Upper lobe of right lung (tissue), 1 donor: ENCODE measurements at regions not wholly inside any gene's neighbourhood (a gene's known extent, or its start where the extent isn't known, plus 50 kb on each side); places are given as distances from the start of the nearest gene placed in this dataset.
A peak's percentile ranks its signal among the peaks of the same experiment; 100 is the strongest.

ENCODE experiments used
- ATAC-seq: fragments of 200-7000 bp; cut with Tn5 transposase; one replicate; pipeline ENCODE4 v1.9.1; 2020; ENCODE audit warnings: mild to moderate bottlenecking, moderate library complexity
- DNase-seq: peaks from one replicate; pipeline ENCODE4 v3.0.0-alpha.2; 2020
- H3K27ac ChIP-seq: fragments of 200-600 bp; one replicate; pipeline ENCODE4 v1.8.0; 2022
- H3K27me3 ChIP-seq: fragments of 200-600 bp; one replicate; pipeline ENCODE4 v1.8.0; 2022; ENCODE audit warnings: mild to moderate bottlenecking
- H3K36me3 ChIP-seq: fragments of 200-600 bp; one replicate; pipeline ENCODE4 v1.8.0; 2022
- H3K4me1 ChIP-seq: fragments of 200-600 bp; one replicate; pipeline ENCODE4 v1.8.0; 2022
- H3K4me3 ChIP-seq: fragments of 200-600 bp; one replicate; pipeline ENCODE4 v1.8.0; 2022; ENCODE audit warnings: mild to moderate bottlenecking
- H3K9me3 ChIP-seq: fragments of 200-600 bp; one replicate; pipeline ENCODE4 v1.8.0; 2022
- intact Hi-C: fragments of 100-400 bp; cut with DNase I; formaldehyde crosslinking; loops from one replicate; pipeline ENCODE4 v1.11.0; 2022
- TF ChIP-seq, protein P1 (sequence below): fragments of 200-600 bp; IDR thresholded peaks from one replicate; pipeline ENCODE4 v1.8.0; 2022; ENCODE audit warnings: antibody characterized with exemption
- donor health status: DM: no; HTN: yes; CAD: no; lungs with severe emphysema.

DNA sequence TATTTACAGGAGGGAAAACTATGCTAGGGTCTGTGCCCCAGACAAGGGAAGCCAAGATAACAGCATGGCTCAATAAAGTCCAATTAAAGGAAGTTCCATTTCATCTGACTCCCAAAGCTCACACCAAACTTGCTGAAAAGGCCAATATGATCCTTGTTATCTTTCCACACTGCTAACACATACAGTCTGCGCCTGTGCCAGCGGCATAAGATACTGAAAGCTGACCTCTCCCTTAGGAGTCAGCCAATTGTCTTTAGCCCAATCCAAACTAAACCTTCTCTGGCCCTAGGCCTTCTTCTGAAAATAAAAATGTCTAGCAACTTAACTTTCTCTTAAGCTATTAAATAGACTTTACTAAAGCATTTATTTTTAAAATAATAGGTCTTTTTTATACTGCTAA, 179.0 kb upstream of the PLD5 start:
- TF ChIP-seq, protein P1, sequence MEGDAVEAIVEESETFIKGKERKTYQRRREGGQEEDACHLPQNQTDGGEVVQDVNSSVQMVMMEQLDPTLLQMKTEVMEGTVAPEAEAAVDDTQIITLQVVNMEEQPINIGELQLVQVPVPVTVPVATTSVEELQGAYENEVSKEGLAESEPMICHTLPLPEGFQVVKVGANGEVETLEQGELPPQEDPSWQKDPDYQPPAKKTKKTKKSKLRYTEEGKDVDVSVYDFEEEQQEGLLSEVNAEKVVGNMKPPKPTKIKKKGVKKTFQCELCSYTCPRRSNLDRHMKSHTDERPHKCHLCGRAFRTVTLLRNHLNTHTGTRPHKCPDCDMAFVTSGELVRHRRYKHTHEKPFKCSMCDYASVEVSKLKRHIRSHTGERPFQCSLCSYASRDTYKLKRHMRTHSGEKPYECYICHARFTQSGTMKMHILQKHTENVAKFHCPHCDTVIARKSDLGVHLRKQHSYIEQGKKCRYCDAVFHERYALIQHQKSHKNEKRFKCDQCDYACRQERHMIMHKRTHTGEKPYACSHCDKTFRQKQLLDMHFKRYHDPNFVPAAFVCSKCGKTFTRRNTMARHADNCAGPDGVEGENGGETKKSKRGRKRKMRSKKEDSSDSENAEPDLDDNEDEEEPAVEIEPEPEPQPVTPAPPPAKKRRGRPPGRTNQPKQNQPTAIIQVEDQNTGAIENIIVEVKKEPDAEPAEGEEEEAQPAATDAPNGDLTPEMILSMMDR, result no peak
- intact Hi-C loops, result no loop called here
- Histone ChIP-seq H3K9me3 (no peaks in the 10 kb centered on the region), H3K27me3 (no peaks in the 10 kb centered on the region), H3K36me3 (no peaks in the 10 kb centered on the region), H3K27ac (no peak overlapping the region), H3K4me3 (no peak overlapping the region), H3K4me1 (no peaks in the 10 kb centered on the region)
- DNase-seq (no peak), ATAC-seq (no peak)

DNA sequence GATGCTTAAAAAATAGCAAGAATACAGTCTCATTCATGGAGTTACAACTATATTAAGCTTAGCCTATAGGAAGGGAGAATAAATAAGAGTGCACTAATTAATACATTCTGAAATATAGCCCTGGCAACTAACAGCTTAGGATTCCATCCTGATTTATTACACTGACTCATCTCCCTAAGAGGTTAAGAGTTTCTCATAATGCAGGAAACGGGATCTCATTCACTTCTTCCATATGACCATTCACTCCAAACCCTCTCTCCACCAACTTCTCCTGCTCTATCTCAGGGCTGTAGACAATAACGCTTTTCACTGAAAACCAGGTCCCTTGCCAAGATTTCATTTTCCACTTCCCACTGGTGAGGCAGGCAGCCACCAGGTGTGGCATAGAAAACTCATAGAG, 168.5 kb upstream of the PLD5 start:
- Histone ChIP-seq H3K4me3 (no peak overlapping the region), H3K9me3 (no peaks in the 10 kb centered on the region), H3K27me3 (no peaks in the 10 kb centered on the region), H3K36me3 (no peaks in the 10 kb centered on the region), H3K27ac (no peak overlapping the region), H3K4me1 (no peaks in the 10 kb centered on the region)
- DNase-seq (no peak), ATAC-seq (no peak)
- TF ChIP-seq, protein P1, result no peak
- intact Hi-C loops, result no loop called here

DNA sequence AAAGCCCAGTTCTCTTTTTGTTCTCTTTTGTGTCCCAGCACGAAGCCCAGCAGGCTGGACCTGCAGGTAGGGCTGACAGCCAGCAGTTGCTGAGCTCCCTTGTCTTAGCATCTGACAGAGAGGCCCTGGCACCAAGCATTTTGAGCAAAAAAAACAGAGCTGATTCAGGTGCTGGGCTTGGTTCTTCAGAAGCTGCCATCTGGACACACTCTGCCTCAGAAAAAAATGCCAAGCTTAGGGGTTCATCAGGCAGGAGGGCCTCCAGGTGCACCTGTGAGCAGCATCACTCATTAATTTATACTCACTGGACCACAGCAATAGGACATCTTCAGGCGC, 167.1 kb upstream of the PLD5 start:
- no peaks in the 10 kb centered on the region for H3K36me3 ChIP-seq
- intact Hi-C loops, result no loop called here
- no peak for DNase-seq

DNA sequence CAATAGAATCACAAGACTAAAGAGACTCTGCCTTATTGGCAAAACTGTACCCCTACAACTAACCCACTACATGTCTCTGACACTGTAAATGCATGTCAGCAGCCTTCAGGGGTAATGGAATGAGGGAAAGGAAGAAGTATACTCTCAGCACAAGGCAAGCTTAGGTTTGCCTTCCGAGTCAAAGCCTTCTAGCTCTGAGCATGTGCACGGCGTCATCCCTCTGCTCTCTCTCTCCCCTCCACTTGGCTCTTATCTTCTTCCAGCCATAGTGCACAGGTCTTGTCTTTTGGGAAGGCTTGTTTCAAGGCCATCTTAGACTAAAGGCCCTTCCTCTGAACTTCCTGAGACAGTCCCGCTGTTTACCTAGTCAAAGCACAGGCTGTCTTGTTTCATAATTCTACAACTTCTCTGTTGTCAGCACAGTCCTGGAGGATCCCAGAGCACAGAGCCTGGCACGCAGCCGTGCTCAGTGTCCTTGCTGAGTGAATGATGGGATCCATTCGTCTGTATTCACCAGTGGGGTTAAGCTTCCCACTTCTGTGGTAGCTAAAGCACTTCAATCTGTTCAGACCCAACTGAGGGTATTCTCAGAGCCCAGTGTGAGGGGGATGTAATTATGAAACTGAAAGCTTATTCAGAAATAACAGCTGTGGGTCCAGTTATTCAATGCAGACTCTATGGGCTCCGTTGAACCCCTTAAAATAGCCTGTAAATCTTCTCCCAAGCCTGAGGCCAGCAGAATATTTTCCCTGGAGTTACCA, 166.5 kb upstream of the PLD5 start:
- Histone ChIP-seq H3K27ac (no peak overlapping the region), H3K4me1 (no peaks in the 10 kb centered on the region), H3K36me3 (no peaks in the 10 kb centered on the region), H3K27me3 (no peaks in the 10 kb centered on the region), H3K4me3 (no peak overlapping the region), H3K9me3 (no peaks in the 10 kb centered on the region)
- ATAC-seq (no peak), DNase-seq (no peak)
- intact Hi-C loops, result no loop called here
- TF ChIP-seq, protein P1, result no peak

More for the DNA sequence above, 167.1 kb upstream of the PLD5 start:
- TF ChIP-seq, protein P1, result no peak
- no peak for ATAC-seq
- no peaks in the 10 kb centered on the region for H3K4me1 ChIP-seq
- no peak overlapping the region for H3K27ac ChIP-seq
- H3K4me3 ChIP-seq, result no peak overlapping the region
- no peaks in the 10 kb centered on the region for H3K9me3 ChIP-seq
- H3K27me3 ChIP-seq, result no peaks in the 10 kb centered on the region

DNA sequence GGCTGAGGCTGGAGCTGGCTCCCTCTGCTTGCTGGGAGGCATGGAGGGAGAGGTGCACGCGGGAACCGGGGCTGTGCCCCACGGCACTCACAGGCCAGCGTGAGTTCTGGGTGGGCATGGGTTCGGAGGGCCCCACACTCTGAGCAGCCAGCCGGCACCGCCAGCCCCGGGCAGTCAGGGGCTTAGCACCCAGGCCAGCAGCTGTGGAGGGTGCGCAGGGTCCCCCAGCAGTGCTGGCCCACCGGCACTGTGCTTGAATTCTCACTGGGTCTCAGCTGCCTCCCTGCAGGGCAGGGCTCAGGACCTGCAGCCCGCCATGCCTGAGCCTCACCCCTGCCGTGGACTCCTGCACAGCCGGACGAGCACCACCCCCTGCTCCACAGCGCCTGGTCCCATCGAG, 164.9 kb upstream of the PLD5 start:
- no peak overlapping the region for H3K4me3 ChIP-seq
- ATAC-seq (peak; percentile 23), DNase-seq (no peak)
- TF ChIP-seq, protein P1, result no peak
- H3K27me3 ChIP-seq, result no peaks in the 10 kb centered on the region
- no peaks in the 10 kb centered on the region for H3K9me3 ChIP-seq
- intact Hi-C loops, result no loop called here
- H3K4me1 ChIP-seq, result no peaks in the 10 kb centered on the region
- no peak overlapping the region for H3K27ac ChIP-seq
- H3K36me3 ChIP-seq, result no peaks in the 10 kb centered on the region
